HG02763 (cell line): ENCODE measurements at regions not wholly inside any gene's neighbourhood (a gene's known extent, or its start where the extent isn't known, plus 50 kb on each side); places are given as distances from the start of the nearest gene placed in this dataset.

Experiments used
- ATAC-seq: cut with Tn5 transposase; IDR thresholded peaks from one replicate; pipeline ENCODE4 v1.9.1; 2021; ENCODE audit warnings: mild to moderate bottlenecking, moderate library complexity; ENCODE audit not compliant: unreplicated experiment

DNA sequence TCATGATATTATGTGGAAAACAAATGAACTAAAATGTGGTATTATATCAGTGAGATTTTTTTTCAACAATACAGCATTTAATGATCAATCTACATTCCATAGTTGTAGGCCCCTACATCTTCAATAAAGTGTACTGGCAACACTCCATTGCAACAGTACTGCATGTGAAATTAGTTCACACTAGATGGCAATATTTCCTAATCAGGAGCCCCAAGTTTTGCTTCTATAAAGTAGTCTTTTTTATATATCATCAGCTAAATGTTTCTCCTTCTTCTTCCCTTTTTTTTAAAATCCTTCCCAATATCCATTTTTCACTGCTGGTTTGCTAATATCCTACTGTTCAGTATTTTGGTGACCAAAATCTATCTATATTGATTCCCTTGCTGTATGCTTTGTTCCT lies 528.3 kb upstream of the ATXN8OS start:
- no peak for ATAC-seq

DNA sequence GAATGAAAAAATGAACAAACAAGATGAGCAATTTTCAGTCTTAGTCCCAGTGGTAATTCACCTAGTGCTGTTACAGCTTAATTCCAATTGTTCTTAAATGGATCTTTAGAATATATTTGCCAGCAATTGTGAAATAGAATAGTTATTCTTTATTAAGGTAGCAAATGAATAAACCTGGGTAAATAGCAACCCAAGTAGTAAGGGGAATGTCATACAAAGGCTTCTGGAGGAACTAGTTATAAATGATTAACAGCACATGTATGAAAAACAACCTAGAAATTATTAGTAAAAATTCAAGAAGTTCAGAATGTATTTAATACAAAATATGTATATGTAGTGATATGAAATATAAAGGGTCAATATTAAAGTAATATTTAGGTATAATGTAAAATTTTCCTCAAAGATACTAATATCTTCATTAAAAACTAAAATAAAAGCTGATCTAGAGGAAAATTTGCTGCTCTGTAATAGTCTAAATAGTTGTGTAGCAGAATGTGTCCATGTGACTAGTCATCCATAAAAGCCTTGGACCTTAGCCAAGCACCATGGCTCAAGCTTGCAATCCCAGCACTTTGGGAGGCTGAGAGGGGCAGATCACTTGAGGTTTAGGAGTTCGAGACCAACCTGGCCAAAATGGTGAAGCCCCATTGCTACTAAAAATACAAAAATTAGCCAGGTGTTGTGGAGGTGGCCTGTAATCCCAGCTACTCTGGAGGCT lies 535.9 kb upstream of the ATXN8OS start:
- no peak for ATAC-seq

DNA sequence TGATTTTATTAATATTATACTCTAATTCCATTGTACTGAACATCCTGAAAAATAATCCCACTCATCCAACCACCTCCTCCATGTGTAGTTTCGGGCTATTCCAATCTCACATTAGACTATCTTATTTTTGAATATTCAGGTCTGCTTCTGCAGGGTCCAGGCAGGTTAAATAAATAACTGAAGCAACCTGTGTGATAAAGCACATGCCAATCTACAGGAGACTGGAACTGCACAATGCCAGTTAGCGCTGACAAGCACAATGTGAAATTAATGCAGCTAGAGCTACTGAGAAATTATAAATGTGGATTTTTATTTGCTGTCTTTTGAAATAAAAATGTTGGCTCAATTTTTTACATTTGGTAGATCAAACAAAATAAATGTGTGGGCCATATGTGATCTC lies 540.1 kb upstream of the ATXN8OS start:
- no peak for ATAC-seq

DNA sequence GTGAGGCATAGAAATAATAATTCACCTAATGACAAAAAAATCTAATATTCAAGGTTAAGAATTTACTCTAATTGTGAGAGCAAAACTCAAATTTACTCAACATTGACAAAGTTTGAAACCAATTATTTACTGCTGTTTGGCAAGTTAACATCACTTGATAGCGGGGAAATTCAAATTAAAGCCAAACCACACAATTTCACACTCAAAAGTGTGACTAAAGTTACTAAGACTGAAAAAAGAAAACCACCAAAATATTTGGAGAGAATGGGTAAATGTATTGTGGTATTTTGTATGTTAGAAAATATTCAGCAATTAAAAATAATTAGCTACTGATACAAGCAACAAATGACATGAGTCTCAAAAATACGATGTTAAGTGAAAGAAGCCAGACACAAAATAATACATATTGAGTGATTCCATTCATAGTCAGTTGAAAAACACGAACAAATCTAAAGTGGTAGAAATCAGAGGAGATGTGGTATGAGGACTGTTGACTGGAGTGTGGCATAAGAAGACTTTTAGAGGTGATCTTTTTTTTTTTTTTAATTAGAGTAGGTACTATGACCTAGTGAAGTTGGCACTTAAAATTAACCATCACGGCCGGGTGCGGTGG lies 541.4 kb upstream of the ATXN8OS start:
- ATAC-seq = no peak

DNA sequence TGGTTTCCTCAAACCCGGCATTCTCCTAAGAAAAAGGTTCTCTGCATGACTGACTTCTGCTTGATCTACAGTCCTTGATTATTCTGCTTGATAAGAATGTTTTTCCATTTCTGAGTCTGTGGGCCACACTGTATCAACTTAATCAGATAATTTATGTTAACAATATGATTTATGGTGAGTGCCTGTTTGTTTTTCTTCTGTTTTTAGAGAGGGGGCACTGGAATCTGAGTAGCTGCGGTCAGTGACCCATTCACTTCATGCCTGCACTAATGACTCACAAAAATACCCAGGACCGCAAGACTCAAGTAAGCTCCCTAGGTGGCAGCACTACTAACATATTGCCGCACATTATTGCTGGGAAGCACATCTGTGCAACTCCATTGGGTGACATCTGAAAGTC lies 542.3 kb upstream of the ATXN8OS start:
- no peak for ATAC-seq

DNA sequence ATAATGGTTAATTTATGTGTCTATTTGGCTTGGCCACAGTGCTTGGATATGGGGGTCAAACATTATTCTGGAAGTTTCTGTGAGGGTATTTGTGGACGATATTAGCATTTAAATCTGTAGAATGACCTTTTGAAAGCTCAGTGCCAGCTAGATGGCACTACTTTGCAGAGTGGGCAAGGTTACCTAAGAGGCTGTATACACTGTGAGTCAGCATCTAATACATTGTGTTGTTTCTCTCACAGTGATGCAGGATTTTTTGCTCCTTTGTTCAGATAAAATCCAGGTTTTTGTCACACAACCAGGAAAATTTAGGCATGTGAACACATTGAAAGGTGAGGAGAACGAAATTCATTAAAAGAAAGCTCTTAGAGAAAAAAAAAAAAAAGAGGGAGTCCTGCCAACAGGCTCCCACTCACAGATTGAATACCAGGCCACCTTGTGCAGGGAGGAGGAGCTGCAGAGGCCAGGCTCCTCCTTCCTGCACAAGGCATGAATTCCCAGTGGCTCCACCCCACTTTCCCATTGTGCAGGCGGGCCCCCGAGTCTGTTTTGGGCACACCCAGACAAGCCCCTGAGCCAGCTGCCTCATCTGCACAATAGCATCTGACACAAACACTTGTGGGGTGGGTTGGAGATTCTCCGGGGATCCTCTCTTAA lies 551.0 kb upstream of the ATXN8OS start:
- ATAC-seq = no peak

DNA sequence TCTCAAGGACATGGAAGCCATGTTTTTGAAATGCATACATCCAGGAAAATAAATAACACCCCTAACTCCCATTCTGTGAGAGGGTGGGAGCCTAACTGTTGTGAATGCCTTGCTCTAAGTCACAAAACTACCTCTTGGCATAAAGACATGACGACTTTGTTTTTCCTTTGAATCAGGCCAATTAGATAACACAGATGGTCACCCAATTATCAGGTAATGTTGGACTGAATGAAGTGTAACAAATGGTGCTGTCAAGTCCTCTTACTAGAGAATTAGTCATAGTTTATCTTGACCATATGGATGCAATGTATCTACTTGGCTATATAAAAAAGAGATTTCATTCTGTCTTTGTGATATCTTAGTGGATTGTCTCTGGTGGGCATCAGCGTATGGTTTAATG lies 553.6 kb upstream of the ATXN8OS start:
- no peak for ATAC-seq

DNA sequence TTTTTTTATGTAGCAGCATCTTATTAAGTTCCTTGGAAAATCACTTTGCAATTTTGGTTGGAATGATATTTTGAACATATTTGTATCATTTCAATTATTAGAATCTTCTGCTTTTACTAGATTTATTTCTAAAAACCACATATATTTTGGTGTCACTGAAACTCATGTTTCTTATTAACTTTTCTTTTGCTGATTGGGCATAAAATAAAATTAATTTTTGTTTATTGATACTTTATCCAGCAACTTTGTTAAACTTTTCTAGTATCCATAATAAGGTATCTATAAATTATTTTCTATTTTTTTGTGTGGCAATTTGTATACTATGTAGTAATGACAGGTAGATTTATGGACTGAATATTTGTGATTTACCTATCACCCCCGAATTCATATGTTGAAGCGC lies 556.4 kb upstream of the ATXN8OS start:
- no peak for ATAC-seq

DNA sequence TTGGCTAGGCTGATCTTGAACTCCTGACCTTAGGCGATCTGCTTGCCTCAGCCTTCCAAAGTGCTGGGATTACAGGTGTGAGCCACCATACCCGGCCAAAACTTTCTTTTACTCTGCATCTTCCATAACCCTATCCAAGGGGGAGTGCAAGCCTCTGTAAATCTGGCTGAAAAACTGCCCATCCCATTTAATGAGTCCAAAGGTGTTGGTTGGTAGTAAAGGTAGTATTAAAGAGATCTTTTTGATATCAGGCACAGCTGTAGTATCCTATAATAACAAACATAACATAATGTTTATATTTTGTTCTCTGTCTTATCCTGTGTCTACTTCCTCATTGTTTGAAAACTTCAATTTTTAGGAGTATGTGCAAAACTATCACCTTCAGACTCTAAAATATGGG lies 559.8 kb upstream of the ATXN8OS start:
- no peak for ATAC-seq

DNA sequence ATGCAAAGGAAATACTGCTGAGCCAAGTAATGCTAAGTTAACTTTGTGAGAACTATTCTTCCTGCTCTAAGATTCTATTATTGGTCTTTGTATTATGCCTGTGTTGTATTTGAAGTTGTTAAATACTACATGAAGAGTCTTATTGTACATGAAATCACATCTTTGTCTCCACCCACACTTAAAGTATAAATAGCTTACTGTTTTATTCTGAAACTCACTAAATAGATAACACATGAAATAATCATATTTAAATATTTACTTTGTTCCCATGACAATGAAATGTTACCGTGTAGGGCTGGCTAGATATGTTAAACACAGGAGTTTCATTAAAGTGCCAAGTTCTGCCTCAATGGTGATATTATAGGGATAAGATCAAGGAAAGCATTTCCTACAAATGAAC lies 562.1 kb upstream of the ATXN8OS start:
- no peak for ATAC-seq

DNA sequence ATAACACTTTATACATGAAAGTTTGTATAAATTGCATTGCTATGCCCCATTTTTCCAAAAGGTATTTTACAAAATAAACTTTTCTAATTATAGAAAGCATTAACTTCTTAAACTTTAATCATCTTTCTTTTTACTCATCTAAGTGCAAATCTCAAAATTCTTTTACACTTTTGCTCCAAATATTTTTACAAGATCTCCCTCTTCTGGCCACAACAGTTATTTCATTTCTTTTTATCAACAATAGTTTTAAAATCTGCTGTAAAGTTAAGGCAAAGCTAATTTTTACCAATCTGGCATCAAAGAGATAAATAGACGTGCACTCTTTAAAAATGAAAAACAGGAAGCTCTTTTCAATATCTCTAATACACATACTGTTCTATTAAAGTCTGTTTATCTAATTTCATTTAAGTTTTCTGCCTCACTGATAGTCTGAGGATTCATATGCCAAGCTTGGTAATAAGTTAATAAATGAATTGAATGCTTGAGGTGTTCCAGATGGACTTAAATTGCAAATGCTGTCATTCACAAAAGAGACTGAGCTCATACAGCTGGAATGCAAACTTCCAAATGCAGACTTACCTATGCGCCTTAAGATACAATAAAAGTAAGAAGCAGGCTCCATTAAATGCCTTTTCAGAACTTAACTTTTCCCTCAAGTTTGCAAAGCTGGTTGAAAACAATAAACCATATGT lies 583.0 kb upstream of the ATXN8OS start:
- no peak for ATAC-seq

DNA sequence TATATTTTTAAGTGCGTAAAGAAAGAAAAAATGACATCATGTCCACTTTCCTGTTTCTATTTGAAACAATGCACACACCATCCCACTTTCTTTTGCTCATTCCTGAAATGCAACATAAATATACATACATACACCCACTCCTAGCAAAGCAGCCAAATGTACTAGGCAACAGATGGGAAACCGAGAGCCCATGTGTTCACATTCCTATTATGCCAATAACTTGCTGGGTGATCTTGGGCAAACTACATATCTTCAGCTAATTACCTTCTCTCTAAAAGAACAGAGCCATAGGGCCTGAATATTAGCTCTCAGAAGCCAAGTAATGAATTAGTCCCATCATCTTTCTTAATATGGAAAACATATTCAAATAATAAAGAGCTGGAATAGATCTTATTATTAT lies 610.6 kb upstream of the ATXN8OS start:
- no peak for ATAC-seq

DNA sequence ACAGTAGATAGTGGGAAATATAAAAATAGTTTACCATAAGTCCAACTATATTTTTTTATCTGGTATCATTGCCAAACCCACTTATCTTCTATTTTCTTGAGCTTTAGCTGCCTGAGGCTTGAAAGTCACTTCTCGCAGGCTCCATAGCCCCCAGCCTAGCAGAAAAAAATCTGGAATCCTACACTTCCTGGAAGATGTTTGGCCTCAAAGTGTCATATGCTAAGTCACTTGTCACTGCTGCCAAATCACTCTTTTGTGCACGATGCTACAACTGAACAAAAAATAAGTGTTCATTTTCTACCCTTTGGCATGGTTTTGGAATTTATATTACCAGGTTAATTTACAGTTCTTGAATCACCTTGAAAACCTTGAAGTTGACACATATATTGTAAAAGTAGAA lies 612.5 kb upstream of the ATXN8OS start:
- ATAC-seq = no peak

DNA sequence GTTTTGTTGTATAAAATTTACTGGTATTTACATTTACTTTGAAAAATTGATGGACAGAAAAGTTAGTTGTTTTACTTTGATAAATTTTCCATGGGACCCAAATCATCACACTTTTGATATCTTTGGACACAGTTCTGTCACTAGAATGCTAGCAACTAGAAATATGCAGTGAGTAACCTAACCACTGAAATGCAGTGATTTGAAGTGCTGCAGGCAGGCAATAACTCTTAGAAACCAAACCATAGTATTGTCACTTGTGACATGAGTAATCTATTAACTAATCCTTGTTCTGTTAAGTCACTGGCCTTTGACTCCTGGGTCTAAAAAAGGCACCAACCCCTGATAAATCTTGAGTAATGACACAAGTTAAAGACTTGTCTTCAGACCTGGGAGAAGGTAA lies 620.0 kb upstream of the ATXN8OS start:
- ATAC-seq = no peak

DNA sequence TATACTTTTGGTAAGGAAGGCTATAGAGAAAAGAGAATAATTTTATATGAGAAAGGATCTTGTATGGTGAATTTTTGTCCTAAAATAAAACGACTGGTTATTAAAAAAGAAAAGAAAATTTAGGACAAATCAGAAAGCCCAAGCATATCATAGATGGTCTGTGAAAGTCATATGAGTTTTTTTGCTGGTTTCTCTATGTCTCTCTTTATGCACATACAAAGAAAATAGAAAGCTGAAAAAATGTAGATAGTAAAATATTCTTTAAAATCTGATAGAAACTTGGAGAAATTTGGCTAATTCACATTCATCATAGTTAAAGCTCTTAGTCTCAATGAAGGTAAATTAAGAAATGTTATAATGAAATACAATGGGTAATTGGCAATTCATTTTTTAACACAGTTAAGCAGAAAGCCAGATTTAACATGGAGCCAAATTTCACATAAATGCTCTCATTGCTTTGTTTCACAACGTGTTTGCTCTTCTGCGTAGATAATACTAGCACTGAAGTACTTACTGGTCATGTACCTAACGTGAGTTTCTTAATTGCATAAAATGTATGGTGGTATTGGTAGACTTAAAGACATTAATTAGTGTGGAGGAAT lies 621.5 kb upstream of the ATXN8OS start:
- ATAC-seq = no peak

DNA sequence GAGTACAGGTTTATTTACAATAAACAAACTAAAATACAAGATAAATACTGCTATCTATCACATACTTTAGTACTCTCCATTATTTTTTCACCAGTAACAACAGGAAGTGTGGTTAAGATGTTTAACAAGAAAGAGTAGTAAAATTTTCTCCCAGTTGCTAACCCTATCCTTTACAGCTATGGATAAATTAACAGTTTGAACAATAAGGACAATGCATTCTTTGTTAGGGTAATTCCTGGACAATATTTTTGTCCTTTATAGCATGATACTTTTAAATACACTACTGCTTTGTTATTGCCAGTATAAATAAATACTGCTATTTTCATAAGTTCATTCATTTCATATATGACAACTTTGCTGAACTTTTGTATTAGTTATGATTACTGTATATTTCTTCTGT lies 630.2 kb upstream of the ATXN8OS start:
- ATAC-seq = no peak

DNA sequence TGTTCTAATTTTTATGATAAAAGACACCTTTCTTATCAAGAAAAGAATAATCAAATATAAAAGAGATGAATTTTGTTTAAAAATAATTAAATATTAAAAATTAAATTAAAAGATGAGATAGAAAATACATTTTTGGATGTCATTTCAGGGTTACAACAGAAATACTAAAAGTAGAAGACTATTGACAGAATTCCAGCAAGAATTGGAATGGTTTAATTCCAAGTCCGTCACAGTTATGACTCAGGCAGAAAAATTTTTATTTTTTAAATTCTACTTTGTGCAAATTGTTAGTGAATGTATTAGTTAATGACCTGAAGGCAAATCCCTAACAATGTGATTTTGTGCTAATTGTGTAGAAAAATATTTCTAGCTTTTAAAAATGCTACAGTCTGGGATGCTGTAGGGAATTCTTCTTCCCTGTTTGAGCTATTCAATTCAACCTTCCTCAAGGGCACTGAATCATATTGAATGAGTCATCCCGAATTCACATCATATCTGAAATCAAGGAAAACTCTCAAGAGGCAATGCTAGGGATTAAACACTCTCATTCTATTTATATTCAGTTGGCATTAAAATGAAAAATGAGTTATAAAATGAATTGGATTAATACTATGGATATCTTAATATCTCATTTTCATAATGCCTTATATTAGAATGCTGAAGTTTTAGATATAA lies 633.5 kb upstream of the ATXN8OS start:
- ATAC-seq = no peak

DNA sequence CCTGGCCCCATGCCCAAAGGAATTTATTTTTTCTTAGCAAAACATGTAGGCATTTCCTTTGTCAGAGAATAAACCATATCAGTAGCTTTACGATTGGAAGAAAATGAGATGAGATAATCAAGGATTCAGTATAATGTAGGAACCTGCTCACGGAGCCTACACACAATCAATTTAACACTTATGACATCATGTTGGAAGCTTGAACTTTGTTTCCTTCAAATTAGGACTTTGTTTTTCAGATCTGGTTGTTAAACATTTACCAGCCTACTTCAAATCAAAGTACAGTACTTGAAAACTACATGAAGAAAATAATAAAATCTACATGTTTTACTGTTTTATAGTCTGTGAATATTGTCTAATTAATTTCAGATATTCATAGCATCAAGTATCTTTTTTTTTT lies 639.0 kb upstream of the ATXN8OS start:
- no peak for ATAC-seq

DNA sequence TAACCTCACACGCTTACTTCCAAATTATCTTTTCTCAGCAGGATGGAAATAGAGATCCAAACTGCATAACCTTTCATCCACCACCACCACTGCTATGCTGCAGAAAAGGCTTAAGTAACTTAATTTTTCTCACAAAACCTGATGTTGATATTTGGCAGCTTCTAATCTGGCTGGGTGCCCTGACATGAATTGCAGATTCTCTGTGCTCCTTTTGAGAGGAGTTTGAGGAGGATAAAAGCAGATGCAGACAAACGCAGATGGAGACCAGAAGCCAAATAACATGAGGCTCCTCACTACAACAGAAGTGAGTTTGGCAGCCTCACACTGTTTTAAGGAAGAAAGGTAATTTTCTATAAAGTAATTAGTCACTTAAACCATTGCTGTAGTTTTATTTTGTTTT lies 646.2 kb upstream of the ATXN8OS start:
- ATAC-seq = no peak

DNA sequence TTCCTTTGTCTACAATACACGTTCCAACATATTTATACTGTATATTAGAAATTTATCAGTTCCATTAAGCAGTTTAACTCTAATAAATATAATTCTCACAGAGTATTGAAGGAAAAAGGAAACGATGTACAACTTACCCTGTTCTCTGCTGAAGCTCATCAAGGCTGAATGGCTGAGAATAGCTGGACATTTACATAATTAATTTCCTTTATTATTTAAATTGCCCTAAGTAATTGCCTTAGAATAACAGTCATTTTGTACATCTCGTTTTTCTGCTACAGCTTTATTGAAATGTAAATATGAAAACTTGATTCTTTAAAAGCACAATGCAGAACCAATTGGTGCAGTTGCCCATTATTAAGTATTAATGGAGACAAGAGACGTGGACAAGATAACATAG lies 648.3 kb upstream of the ATXN8OS start:
- ATAC-seq = no peak

DNA sequence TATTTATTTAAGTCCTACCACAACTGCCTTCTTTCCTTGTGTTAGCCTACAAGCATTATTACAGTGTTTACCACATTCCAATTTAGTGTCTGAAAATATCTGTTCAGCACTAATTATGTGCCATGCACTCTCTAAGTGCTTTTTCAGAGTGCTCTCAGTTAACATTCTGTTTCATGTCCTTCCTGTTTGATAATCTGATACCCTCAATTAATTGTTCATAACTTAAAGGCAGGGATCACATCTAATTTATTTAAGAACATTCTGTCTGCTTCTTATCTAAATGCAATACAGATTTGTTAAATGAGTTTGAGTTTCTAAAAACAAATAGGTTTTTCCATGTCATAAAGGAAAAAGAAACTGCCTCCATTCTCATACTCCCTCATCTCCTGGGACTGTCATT lies 649.6 kb upstream of the ATXN8OS start:
- ATAC-seq = no peak
